DND-41 (cell line): ENCODE measurements at regions not wholly inside any gene's neighbourhood (a gene's known extent, or its start where the extent isn't known, plus 50 kb on each side); places are given as distances from the start of the nearest gene placed in this dataset.

Experiments
- EZH2 ChIP-seq: IDR thresholded peaks from 3 replicates; pipeline ENCODE4 v1.6.1; 2012; ENCODE audit warnings: borderline replicate concordance, low read depth, mild to moderate bottlenecking, moderate library complexity, low read length, inconsistent platforms; ENCODE audit not compliant: severe bottlenecking
- TF ChIP-seq, protein P1 (sequence below): IDR thresholded peaks from 2 replicates; pipeline ENCODE4 v1.5.1; 2012; ENCODE audit warnings: borderline replicate concordance, low read length, moderate library complexity, mild to moderate bottlenecking; ENCODE audit not compliant: poor library complexity, severe bottlenecking; ENCODE audit errors: extremely low read depth

DNA sequence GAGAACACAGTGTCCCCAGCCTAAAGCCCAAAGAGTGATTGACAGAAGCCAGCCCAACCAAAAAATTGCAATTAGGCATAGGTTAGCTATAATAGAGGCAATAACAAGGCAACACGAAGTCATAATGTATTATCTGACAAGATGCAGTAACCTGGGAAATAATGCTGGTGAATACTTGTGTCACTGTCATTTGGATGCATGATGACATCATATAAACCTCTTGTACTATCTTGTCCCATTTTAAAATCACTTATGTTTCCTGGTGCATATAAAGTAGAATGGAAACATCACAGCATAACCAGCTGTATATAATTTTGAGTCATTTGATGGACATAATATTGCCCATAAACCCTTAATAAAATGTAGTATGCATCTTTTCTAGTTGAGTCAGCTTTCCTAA is 1138.3 kb upstream of the LRRTM3 start:
- TF ChIP-seq EZH2 = no peak
- TF ChIP-seq, protein P1, sequence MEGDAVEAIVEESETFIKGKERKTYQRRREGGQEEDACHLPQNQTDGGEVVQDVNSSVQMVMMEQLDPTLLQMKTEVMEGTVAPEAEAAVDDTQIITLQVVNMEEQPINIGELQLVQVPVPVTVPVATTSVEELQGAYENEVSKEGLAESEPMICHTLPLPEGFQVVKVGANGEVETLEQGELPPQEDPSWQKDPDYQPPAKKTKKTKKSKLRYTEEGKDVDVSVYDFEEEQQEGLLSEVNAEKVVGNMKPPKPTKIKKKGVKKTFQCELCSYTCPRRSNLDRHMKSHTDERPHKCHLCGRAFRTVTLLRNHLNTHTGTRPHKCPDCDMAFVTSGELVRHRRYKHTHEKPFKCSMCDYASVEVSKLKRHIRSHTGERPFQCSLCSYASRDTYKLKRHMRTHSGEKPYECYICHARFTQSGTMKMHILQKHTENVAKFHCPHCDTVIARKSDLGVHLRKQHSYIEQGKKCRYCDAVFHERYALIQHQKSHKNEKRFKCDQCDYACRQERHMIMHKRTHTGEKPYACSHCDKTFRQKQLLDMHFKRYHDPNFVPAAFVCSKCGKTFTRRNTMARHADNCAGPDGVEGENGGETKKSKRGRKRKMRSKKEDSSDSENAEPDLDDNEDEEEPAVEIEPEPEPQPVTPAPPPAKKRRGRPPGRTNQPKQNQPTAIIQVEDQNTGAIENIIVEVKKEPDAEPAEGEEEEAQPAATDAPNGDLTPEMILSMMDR = no peak
